ENCODE measurements at regions not wholly inside any gene's neighbourhood (a gene's known extent, or its start where the extent isn't known, plus 50 kb on each side); places are given as distances from the start of the nearest gene placed in this dataset.

DNA sequence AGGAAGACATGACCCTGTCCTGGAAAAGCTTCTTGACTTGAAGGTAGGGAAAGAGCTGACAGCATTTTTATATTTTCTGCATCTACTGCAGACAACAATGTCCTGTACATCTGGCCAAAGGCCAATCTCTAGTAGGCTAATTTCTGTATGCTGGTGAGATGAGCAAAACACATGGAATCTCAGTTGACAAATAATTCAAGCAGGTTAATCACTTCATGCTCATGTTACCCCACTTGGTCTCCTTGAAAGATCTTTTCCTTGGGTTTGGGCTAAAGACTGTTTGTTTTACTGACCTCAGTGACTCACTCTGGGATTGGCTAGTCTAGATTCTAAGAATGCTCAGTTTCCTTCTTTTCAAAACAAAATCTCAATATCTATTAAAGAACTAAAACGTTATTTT lies 298.8 kb downstream of the LMO7 start:
- Histone ChIP-seq H3K9me3 (replicated peaks; ENCODE audit: control insufficient read depth, insufficient read depth, low read length) (no peaks in the 10 kb centered on the region), H4K20me1 (replicated peaks; ENCODE audit: control insufficient read depth, extremely low read depth, insufficient read depth, low read length) (no peaks in the 10 kb centered on the region), H3K36me3 (ENCODE audit: control insufficient read depth in 2 of 2, extremely low read depth in 1 of 2, insufficient read depth in 2 of 2, low read length in 2 of 2) (no peaks in the 10 kb centered on the region), H3K9me1 (replicated peaks; ENCODE audit: control insufficient read depth, extremely low read depth, insufficient read depth, low read length) (no peaks in the 10 kb centered on the region), H3K27me3 (ENCODE audit: control insufficient read depth in 2 of 2, insufficient read depth in 2 of 2, low read length in 2 of 2) (no peaks in the 10 kb centered on the region), H3K27ac (ENCODE audit: insufficient read depth, low read depth, low read length) (no peak overlapping the region), H3K9ac (replicated peaks; ENCODE audit: extremely low read depth, insufficient read depth, low read length) (no peak overlapping the region), H3K4me1 (ENCODE audit: control insufficient read depth, extremely low read depth, insufficient read depth, low read length) (no peaks in the 10 kb centered on the region), H3K4me2 (ENCODE audit: insufficient read depth, low read length) (no peak overlapping the region), H2AFZ (ENCODE audit: low read depth, low read length) (no peak overlapping the region), H3K79me2 (ENCODE audit: control insufficient read depth, insufficient read depth, low read length) (no peaks in the 10 kb centered on the region), H3K4me3 (replicated peaks in 1 of 3; ENCODE audit: insufficient read depth in 1 of 3, low read depth in 1 of 3, low read length in 3 of 3) (no peak overlapping the region)
- BruUV-seq (replicated peaks), result no TSS peak
- TF ChIP-seq GATA2 (IDR thresholded peaks at IDR 0.05; ENCODE audit: insufficient read depth, insufficient read length, low read depth, low read length) (no peak), POLR2A (IDR thresholded peaks at IDR 0.05; ENCODE audit: low read depth, low read length) (no peak), EZH2 (IDR thresholded peaks at IDR 0.05; ENCODE audit: borderline replicate concordance, low read depth, low read length, severe bottlenecking) (no peak), JUN (IDR thresholded peaks at IDR 0.05; ENCODE audit: borderline replicate concordance, insufficient read depth, insufficient read length, low read depth) (no peak), FOS (IDR thresholded peaks at IDR 0.05; ENCODE audit: borderline replicate concordance, insufficient read depth, low read length) (no peak), MYC (IDR thresholded peaks at IDR 0.05; ENCODE audit: low read depth, low read length) (no peak), POLR2AphosphoS5 (IDR thresholded peaks at IDR 0.05; ENCODE audit: insufficient read depth, low read depth, low read length) (no peak)
- TF ChIP-seq, protein P1, sequence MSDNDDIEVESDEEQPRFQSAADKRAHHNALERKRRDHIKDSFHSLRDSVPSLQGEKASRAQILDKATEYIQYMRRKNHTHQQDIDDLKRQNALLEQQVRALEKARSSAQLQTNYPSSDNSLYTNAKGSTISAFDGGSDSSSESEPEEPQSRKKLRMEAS (IDR thresholded peaks at IDR 0.05; ENCODE audit: insufficient read depth, insufficient read length), result no peak
- TF ChIP-seq, protein P2, sequence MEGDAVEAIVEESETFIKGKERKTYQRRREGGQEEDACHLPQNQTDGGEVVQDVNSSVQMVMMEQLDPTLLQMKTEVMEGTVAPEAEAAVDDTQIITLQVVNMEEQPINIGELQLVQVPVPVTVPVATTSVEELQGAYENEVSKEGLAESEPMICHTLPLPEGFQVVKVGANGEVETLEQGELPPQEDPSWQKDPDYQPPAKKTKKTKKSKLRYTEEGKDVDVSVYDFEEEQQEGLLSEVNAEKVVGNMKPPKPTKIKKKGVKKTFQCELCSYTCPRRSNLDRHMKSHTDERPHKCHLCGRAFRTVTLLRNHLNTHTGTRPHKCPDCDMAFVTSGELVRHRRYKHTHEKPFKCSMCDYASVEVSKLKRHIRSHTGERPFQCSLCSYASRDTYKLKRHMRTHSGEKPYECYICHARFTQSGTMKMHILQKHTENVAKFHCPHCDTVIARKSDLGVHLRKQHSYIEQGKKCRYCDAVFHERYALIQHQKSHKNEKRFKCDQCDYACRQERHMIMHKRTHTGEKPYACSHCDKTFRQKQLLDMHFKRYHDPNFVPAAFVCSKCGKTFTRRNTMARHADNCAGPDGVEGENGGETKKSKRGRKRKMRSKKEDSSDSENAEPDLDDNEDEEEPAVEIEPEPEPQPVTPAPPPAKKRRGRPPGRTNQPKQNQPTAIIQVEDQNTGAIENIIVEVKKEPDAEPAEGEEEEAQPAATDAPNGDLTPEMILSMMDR (IDR thresholded peaks at IDR 0.05; ENCODE audit: extremely low read depth in 1 of 2, insufficient read depth in 1 of 2, low read depth in 1 of 2, low read length in 2 of 2), result no peak
- CTCF ChIA-PET, result no interaction called here
- FAIRE-seq, result no peak
- no peak for DNase-seq (ENCODE audit: low read depth, low spot score)
- dilution Hi-C loops (cut with MboI; ENCODE audit: extremely low pct_ligation_motif_present, low sequenced_read_pairs) (no loop called here), intact Hi-C loops (cut with micrococcal nuclease) (no loop called here)
- POLR2A ChIA-PET, result no interaction called here

Measured in endothelial cell of umbilical vein (primary cell).